SU-DHL-6 (cell line): ENCODE measurements at regions not wholly inside any gene's neighbourhood (a gene's known extent, or its start where the extent isn't known, plus 50 kb on each side); places are given as distances from the start of the nearest gene placed in this dataset.

Source experiments
- CTCF ChIP-seq: fragments of 200-600 bp; sonication (generic); IDR thresholded peaks from one replicate; pipeline ENCODE4 v1.5.1; 2017; ENCODE audit warnings: antibody characterized with exemption, mild to moderate bottlenecking, low read length, moderate library complexity; ENCODE audit not compliant: insufficient read depth, poor library complexity, severe bottlenecking
- EZH2phosphoT487 ChIP-seq: fragments of 200-600 bp; sonication (generic), shearing (Covaris generic); conservative IDR thresholded peaks from 2 replicates; pipeline ENCODE4 v1.6.1; 2018; ENCODE audit warnings: mild to moderate bottlenecking, antibody characterized with exemption, low read length, moderate library complexity, mixed read lengths

GRCh38 chr9:13361076-13361475 is 81.6 kb upstream of the MPDZ start:
- TF ChIP-seq CTCF (no peak), EZH2phosphoT487 (no peak)
